Progenitor cell of endocrine pancreas (in vitro differentiated cells): ENCODE measurements at regions not wholly inside any gene's neighbourhood (a gene's known extent, or its start where the extent isn't known, plus 50 kb on each side); places are given as distances from the start of the nearest gene placed in this dataset.

ENCODE experiments used
- DNase-seq: peaks from one replicate; pipeline ENCODE4 v3.0.0; 2021; ENCODE audit warnings: low spot score; ENCODE audit not compliant: unreplicated experiment
- H3K27ac Mint-ChIP-seq: 2 replicates; pipeline ENCODE4 v1.8.0; 2021; ENCODE audit warnings: mild to moderate bottlenecking, moderate library complexity, mixed read lengths
- H3K27me3 Mint-ChIP-seq: 2 replicates; pipeline ENCODE4 v1.8.0; 2021; ENCODE audit warnings: mixed read lengths
- H3K36me3 Mint-ChIP-seq: 2 replicates; pipeline ENCODE4 v1.8.0; 2022; ENCODE audit warnings: mixed read lengths; ENCODE audit not compliant: insufficient read depth
- H3K4me1 Mint-ChIP-seq: 2 replicates; pipeline ENCODE4 v1.8.0; 2021; ENCODE audit warnings: low read depth, mixed read lengths
- H3K4me3 Mint-ChIP-seq: 2 replicates; pipeline ENCODE4 v1.8.0; 2021; ENCODE audit warnings: low read depth, mild to moderate bottlenecking, moderate library complexity, mixed read lengths
- H3K9me3 Mint-ChIP-seq: 2 replicates; pipeline ENCODE4 v1.8.0; 2021; ENCODE audit warnings: low read depth, mixed read lengths
- TF ChIP-seq, protein P1 (sequence below): fragments of 200-600 bp; sonication (generic); IDR thresholded peaks from one replicate; pipeline ENCODE4 v1.5.0; 2021; ENCODE audit warnings: antibody characterized with exemption, mild to moderate bottlenecking; ENCODE audit not compliant: unreplicated experiment

DNA sequence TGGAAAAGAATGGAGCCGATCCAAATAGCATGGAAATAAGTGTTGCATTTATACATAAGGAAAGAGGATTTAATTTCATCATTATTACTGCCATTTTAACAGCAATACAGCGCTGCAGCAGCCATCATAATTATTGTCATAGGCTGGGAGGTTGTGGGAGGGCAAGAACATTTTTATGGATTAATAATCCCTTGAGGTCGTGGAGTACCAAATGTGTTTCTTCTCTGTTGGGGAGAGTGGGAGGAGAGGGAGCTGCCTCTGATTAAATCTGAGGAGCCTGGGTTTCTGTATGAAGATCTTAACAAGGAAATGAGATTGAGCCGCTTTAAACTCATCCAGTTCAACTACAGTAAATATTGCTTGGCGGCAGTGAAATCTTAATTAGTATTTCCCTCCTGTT, 805.9 kb downstream of the PCDH17 start:
- H3K4me1 Mint-ChIP-seq: peaks cover 8% of the 10 kb centered on the region
- no peak overlapping the region for H3K27ac Mint-ChIP-seq
- no peaks in the 10 kb centered on the region for H3K27me3 Mint-ChIP-seq
- H3K4me3 Mint-ChIP-seq: no peak overlapping the region
- TF ChIP-seq, protein P1, sequence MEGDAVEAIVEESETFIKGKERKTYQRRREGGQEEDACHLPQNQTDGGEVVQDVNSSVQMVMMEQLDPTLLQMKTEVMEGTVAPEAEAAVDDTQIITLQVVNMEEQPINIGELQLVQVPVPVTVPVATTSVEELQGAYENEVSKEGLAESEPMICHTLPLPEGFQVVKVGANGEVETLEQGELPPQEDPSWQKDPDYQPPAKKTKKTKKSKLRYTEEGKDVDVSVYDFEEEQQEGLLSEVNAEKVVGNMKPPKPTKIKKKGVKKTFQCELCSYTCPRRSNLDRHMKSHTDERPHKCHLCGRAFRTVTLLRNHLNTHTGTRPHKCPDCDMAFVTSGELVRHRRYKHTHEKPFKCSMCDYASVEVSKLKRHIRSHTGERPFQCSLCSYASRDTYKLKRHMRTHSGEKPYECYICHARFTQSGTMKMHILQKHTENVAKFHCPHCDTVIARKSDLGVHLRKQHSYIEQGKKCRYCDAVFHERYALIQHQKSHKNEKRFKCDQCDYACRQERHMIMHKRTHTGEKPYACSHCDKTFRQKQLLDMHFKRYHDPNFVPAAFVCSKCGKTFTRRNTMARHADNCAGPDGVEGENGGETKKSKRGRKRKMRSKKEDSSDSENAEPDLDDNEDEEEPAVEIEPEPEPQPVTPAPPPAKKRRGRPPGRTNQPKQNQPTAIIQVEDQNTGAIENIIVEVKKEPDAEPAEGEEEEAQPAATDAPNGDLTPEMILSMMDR: no peak
- DNase-seq: no peak
- no peaks in the 10 kb centered on the region for H3K36me3 Mint-ChIP-seq
- H3K9me3 Mint-ChIP-seq: peaks cover 6% of the 10 kb centered on the region

DNA sequence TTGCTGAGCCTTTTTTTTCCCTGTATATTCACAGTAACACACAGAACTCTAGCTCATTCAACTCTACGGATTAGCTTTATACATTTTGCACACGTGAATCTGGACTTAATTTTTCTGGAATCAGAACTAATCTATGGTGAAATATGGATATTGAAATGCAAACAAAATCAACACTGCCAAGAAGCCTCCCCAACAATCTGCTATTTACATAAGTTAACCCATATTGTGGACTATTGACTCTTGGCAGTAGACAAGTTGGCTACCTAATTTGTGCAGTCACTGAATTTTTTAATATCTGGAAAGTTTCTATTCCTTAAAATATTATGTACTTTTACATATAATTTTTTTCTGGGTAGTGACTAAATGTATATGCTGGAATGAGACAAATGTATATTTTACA, 815.4 kb downstream of the PCDH17 start:
- TF ChIP-seq, protein P1: no peak
- Mint-ChIP-seq H3K36me3 (peaks cover 10% of the 10 kb centered on the region), H3K27me3 (no peaks in the 10 kb centered on the region), H3K27ac (no peak overlapping the region), H3K4me3 (no peak overlapping the region), H3K9me3 (peaks cover 16% of the 10 kb centered on the region), H3K4me1 (peaks cover 5% of the 10 kb centered on the region)
- DNase-seq: no peak

DNA sequence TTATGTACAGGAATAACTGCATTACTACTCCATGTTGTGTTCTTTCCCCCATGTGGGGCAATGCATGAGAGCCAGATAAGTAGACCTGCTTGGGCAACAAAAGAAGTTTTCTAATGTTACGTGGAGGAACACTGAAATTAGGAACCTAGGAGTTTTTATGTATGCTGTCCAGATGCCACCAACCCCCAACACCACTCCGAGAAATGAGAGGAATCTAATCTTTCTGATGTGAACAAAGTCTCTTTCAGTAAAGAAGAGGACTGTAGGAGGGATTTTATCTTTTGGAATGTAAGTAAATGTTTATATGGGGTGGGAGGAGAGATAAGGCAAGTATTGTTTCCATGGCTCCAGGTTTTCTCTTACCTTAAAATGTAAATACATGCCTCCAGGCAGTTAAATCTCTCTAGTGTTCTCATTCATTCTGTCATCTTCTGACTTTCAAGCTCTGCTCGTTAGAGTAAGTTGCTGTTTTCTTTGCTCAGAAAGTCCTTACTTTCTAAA, 820.6 kb downstream of the PCDH17 start:
- TF ChIP-seq, protein P1: no peak
- Mint-ChIP-seq H3K9me3 (peaks cover 40% of the 10 kb centered on the region), H3K27me3 (no peaks in the 10 kb centered on the region), H3K27ac (peak overlapping the region; percentile 96), H3K36me3 (peaks cover 33% of the 10 kb centered on the region), H3K4me1 (peaks cover 8% of the 10 kb centered on the region), H3K4me3 (peak overlapping the region; percentile 0)
- DNase-seq: no peak

DNA sequence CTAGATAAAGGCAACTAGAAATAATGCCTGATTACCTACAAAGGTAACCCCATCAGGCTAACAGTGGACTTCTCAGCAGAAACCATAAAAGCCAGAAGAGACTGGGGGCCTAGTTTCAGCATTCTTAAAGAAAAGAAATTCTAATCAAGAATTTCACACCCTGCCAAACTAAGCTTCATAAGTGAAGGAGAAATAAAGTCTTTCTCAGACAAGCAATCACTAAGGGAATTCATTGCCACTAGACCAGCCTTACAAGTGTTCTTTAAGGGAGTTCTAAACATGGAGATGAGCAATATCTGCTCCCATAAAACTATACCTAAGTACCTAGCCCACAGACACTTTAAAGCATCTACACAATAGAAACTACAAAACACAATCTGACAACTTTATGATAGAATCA, 823.5 kb downstream of the PCDH17 start:
- DNase-seq: no peak

DNA sequence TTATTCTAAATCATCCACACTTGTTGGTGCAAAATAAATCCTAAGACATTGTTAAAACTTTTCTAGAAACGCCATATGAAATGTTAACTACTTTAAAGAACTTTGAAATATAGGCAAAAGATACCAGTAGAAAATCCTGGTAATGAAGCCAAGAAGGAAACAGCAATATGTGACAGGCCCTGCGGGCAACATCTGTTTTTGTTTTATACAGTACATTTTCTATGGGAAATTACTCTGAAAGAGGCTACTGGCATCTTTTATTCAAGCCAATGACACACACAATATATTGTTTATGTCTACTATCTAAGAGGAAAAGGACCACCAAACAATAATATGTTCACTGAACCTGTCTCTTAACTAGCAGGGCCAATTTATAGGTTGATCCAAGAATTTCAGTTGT, 829.7 kb downstream of the PCDH17 start:
- TF ChIP-seq, protein P1: no peak
- Mint-ChIP-seq H3K4me1 (peaks cover 2% of the 10 kb centered on the region), H3K27me3 (no peaks in the 10 kb centered on the region), H3K36me3 (peaks cover 13% of the 10 kb centered on the region), H3K27ac (no peak overlapping the region), H3K9me3 (peaks cover 18% of the 10 kb centered on the region), H3K4me3 (no peak overlapping the region)
- DNase-seq: no peak

More for the DNA sequence above, 823.5 kb downstream of the PCDH17 start:
- peaks cover 8% of the 10 kb centered on the region for H3K4me1 Mint-ChIP-seq
- H3K4me3 Mint-ChIP-seq: no peak overlapping the region
- H3K27ac Mint-ChIP-seq: no peak overlapping the region
- peaks cover 43% of the 10 kb centered on the region for H3K9me3 Mint-ChIP-seq
- no peaks in the 10 kb centered on the region for H3K27me3 Mint-ChIP-seq
- H3K36me3 Mint-ChIP-seq: peaks cover 34% of the 10 kb centered on the region
- TF ChIP-seq, protein P1: no peak
